Lower lobe of right lung (tissue), 2 donors: ENCODE measurements at regions not wholly inside any gene's neighbourhood (a gene's known extent, or its start where the extent isn't known, plus 50 kb on each side); places are given as distances from the start of the nearest gene placed in this dataset.
A peak's percentile ranks its signal among the peaks of the same experiment; 100 is the strongest.

Source experiments
- ATAC-seq, 2 donors: fragments of 200-7000 bp; cut with Tn5 transposase; one replicate each; pipeline ENCODE4 v1.9.1; 2020 to 2022; ENCODE audit warnings: mild to moderate bottlenecking in 2 of 2, moderate library complexity in 2 of 2
- DNase-seq: peaks from one replicate; pipeline ENCODE4 v3.0.0-alpha.2; 2020
- H3K27ac ChIP-seq: fragments of 200-600 bp; one replicate; pipeline ENCODE4 v1.8.0; 2022
- H3K27me3 ChIP-seq: fragments of 200-600 bp; one replicate; pipeline ENCODE4 v1.8.0; 2022; ENCODE audit warnings: low read depth
- H3K36me3 ChIP-seq: fragments of 200-600 bp; one replicate; pipeline ENCODE4 v1.8.0; 2022; ENCODE audit warnings: mild to moderate bottlenecking
- H3K4me1 ChIP-seq: fragments of 200-600 bp; one replicate; pipeline ENCODE4 v1.8.0; 2022
- H3K4me3 ChIP-seq: fragments of 200-600 bp; one replicate; pipeline ENCODE4 v1.8.0; 2022; ENCODE audit warnings: mild to moderate bottlenecking
- H3K9me3 ChIP-seq: fragments of 200-600 bp; one replicate; pipeline ENCODE4 v1.8.0; 2022
- intact Hi-C: fragments of 100-400 bp; cut with DNase I; formaldehyde crosslinking; loops from one replicate; pipeline ENCODE4 v1.11.0; 2022
- TF ChIP-seq, protein P1 (sequence below): fragments of 200-600 bp; IDR thresholded peaks from one replicate; pipeline ENCODE4 v1.8.0; 2022; ENCODE audit warnings: antibody characterized with exemption, mild to moderate bottlenecking
- donor health status: DM: no; HTN: yes; CAD: no; lungs with severe emphysema.

DNA sequence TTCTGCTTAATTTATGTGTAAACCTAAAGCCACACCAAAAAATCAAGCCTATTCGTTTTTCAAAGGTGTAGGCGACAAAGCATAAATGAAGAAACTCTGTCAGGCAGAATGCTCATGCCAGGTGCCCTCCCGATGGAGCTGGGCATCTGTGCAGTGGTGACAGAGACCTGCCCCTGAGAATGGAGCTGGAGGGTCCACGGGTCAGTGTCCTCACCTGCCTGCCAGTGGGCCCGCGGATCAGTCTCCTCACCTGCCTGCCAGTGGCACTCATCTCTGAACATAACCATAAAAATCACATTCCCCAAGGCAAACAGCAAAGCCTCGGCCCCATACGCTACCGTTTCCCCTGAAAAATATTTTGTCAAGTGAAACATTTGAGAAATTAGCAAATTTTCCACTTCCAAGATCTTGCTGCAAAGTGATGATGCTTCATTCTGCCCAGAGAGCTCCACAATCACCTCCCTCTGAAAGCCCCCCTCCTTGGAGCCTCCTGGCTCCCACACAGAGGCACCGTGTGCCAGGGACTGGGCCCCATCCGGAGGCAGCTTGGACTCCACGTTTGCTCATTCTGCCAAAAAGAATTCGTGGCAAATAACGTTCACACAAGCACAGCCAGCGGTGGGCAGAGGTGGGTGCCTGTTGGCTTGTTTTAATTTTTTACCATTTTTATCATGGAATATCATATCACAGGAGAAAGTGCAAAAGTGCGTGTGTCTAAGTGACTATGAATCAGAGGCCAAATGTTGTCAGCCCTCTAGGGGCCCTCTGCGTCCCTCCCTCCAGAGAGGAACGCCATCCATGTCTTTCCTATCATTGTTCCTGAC is 88.8 kb downstream of the YTHDF1 start:
- Histone ChIP-seq H3K9me3 (no peaks in the 10 kb centered on the region), H3K4me3 (no peak overlapping the region), H3K4me1 (no peaks in the 10 kb centered on the region), H3K27me3 (peaks cover 33% of the 10 kb centered on the region), H3K27ac (no peak overlapping the region), H3K36me3 (no peaks in the 10 kb centered on the region)
- ATAC-seq (no peak), DNase-seq (peak; percentile 24)
- intact Hi-C loops = no loop called here
- TF ChIP-seq, protein P1, sequence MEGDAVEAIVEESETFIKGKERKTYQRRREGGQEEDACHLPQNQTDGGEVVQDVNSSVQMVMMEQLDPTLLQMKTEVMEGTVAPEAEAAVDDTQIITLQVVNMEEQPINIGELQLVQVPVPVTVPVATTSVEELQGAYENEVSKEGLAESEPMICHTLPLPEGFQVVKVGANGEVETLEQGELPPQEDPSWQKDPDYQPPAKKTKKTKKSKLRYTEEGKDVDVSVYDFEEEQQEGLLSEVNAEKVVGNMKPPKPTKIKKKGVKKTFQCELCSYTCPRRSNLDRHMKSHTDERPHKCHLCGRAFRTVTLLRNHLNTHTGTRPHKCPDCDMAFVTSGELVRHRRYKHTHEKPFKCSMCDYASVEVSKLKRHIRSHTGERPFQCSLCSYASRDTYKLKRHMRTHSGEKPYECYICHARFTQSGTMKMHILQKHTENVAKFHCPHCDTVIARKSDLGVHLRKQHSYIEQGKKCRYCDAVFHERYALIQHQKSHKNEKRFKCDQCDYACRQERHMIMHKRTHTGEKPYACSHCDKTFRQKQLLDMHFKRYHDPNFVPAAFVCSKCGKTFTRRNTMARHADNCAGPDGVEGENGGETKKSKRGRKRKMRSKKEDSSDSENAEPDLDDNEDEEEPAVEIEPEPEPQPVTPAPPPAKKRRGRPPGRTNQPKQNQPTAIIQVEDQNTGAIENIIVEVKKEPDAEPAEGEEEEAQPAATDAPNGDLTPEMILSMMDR = no peak

DNA sequence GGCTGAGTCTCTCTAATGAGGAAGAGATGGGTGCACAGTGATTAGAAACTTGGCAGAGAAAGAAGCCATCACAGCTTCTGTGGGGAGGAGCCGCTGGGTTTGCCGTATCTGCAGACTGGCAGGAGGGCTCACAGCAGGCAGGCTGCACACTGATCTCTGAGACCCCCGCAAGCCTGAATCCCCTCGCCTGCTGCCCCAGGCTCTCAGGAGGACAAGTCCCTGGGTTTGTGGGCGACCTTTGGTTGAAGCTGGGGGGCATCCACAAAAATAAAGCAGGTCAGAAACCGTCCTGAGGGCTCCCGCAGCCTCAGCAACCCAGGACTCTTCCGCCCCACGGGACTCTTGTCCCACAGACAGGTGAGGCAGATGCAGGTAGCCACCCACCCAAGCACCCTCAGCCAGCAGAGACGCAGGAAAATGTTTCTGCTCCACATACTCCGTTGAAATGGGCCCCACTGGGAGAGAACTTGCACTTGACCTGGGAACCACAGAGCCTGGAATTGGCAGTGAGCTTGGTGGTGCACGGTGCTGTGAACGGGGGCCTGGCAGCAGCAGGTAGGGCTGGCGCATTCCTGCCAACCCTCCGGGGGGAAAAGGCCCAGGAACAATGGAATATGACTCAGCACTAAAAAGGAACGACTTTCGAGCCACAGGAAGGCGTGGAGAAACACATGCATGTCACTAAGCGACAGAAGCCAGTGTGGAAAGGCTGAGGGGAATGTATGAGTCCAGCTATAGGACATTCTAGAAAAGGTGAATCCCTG is 89.9 kb downstream of the YTHDF1 start:
- Histone ChIP-seq H3K9me3 (no peaks in the 10 kb centered on the region), H3K4me1 (no peaks in the 10 kb centered on the region), H3K4me3 (no peak overlapping the region), H3K27me3 (peaks cover 29% of the 10 kb centered on the region), H3K36me3 (no peaks in the 10 kb centered on the region), H3K27ac (no peak overlapping the region)
- DNase-seq (peak; percentile 24), ATAC-seq (no peak)
- intact Hi-C loops = no loop called here
- TF ChIP-seq, protein P1 = no peak

DNA sequence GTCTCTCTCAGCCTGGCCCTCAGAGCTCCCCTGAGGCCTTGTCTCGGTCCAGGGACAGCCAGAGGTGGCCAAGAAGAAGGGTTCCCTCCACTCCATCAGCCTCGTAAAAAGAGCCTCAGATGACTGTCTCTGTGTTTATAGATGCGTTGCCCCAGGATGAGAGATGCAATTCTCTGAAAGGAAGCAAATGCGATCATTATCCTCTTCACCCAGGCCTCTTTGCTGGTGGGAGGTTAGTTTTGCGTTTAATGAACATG is 90.4 kb downstream of the YTHDF1 start:
- no peak for ATAC-seq

DNA sequence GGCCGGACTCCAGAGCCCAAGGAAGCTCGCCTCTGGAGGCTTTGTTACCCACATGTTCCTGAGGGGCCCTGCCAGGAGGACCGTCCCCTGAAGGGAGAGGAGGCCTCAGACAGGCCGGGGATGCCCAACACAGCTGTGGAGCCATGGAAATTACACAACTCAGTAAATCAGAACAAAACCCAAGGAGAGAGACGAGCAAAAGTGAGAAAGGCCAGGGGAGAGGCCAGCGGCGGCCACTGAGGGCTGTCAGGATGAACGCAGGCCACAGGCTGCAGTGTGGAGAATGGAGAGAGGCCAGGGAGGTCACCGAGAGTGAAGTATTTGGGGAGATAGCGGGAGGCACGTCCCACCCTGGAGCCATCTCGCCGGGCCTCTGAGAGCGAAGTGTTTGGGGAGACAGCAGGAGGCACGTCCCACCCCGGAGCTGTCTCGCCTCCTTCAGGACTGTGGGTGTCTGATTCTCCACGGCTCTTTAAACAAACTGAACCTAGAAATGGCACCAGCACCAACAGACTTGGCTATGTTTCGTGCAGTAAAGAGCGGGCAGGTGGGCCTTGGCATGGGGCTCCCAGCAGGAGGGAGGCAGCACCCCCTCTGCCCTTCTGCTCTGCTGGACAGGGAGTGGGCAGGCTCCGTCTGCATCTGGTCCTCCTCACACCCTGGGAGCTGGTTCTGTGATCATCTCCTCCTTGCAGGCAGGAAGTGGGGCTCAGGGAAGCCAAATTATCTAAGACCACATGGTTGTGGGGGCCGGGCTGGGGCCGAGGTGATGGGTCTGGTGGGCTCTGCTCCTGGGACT is 91.0 kb downstream of the YTHDF1 start:
- ATAC-seq = no peak
- DNase-seq = peak; percentile 29
- TF ChIP-seq, protein P1 = no peak
- no peaks in the 10 kb centered on the region for H3K36me3 ChIP-seq
- intact Hi-C loops = no loop called here
- H3K4me3 ChIP-seq = no peak overlapping the region
- H3K27me3 ChIP-seq = peaks cover 25% of the 10 kb centered on the region
- no peaks in the 10 kb centered on the region for H3K4me1 ChIP-seq
- H3K9me3 ChIP-seq = no peaks in the 10 kb centered on the region
- H3K27ac ChIP-seq = no peak overlapping the region

More for the DNA sequence above, 90.4 kb downstream of the YTHDF1 start:
- Histone ChIP-seq H3K27me3 (peaks cover 26% of the 10 kb centered on the region), H3K4me3 (no peak overlapping the region), H3K9me3 (no peaks in the 10 kb centered on the region), H3K27ac (no peak overlapping the region), H3K4me1 (no peaks in the 10 kb centered on the region), H3K36me3 (no peaks in the 10 kb centered on the region)
- intact Hi-C loops = no loop called here
- TF ChIP-seq, protein P1 = no peak
- no peak for DNase-seq

DNA sequence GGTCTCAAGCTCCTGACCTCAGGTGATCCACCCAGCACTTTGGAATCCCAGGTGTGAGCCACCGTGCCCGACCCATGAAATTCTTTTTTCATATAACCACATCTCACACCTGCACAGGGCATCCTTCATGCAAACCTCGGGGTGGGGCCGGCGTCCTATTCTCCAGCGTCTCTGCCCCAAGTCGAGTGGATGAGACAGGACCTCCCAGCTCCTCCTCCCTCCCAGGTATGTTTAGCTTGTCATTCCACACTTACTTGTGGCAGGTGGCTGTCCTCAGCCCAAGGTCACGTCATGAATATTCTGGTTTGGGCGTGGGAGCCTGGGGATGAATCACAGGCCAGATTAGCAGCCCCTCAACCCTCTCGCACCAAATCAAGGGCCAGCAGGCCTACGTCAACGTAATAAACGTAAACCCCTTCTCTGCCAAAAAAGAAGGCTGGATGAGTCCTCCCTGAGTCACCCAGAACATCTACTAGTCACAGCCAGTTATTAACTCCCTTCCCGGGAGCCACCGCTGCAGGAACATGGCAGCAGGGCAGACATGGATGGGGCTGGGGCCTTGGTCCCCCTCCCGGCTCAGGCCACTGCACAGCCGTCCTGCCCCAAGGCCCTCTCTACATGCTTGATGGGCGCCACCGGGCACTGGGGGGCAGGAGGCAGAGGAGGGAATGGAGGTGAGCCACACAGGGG is 91.7 kb downstream of the YTHDF1 start:
- intact Hi-C loops = no loop called here
- H3K9me3 ChIP-seq = no peaks in the 10 kb centered on the region
- no peak for ATAC-seq
- peak; percentile 23 for DNase-seq
- TF ChIP-seq, protein P1 = no peak
- H3K4me1 ChIP-seq = no peaks in the 10 kb centered on the region
- no peaks in the 10 kb centered on the region for H3K36me3 ChIP-seq
- H3K27ac ChIP-seq = no peak overlapping the region
- peaks cover 25% of the 10 kb centered on the region for H3K27me3 ChIP-seq
- H3K4me3 ChIP-seq = no peak overlapping the region
